ENCODE measurements at regions not wholly inside any gene's neighbourhood (a gene's known extent, or its start where the extent isn't known, plus 50 kb on each side); places are given as distances from the start of the nearest gene placed in this dataset.

GRCh38 chr3:117434661-117435412 is 725.3 kb downstream of the TUSC7 start:
- TF ChIP-seq CTCF (IDR thresholded peaks at IDR 0.05) (no peak), POLR2A (IDR thresholded peaks at IDR 0.05) (no peak), EP300 (IDR thresholded peaks at IDR 0.05) (no peak)
